GM20431 (cell line): ENCODE measurements at regions not wholly inside any gene's neighbourhood (a gene's known extent, or its start where the extent isn't known, plus 50 kb on each side); places are given as distances from the start of the nearest gene placed in this dataset.

Source experiments
- in situ Hi-C: fragments of 300-500 bp; cut with MseI, MboI; formaldehyde crosslinking; loops from one replicate; pipeline ENCODE4 v1.15.0; 2020; ENCODE audit warnings: low sequenced_read_pairs; ENCODE audit not compliant: unreplicated experiment

DNA sequence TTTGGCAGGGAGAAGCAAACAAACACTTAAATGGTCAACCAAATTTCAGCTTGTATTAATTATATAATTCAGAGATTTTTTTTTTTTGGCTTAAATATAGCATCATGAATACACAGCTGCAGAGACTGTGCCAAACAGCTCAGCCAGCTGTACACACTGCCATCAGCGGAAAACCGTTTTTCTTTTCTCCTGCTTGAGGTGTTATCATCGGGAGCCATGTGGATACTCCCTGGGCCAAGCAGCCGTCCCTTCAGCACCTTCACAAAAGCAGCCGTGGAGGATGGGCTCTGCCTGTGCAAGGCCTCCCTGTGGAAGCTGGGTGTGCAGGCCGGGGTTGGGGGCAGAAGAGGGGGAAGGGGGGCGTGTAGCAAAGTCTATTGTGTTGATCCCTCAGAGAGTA, 85.0 kb downstream of the NUF2 start:
- in situ Hi-C loops, result loop anchor here (25.0 kb wide), 1 partner anchor 1381 kb away; no protein-coding TSS in a partner anchor

DNA sequence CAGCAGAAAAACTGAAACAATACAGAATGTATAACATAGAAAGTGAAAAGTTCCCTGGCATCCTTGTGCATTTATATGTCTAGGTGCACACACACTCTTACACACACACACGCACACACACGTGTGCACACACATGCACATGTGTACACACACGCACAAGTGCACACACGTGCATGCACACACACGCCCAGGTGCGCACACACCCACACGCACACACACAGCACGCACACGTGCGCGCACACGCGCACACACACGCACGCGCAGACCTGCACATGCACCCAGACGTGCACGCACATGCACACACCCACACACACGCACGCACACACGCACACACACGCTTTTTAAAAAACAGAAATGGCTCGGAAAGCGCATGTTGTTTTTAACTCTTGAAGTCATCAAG, 86.5 kb downstream of the NUF2 start:
- in situ Hi-C loops, result loop anchor here (25.0 kb wide), 1 partner anchor 1379 kb away; no protein-coding TSS in a partner anchor

DNA sequence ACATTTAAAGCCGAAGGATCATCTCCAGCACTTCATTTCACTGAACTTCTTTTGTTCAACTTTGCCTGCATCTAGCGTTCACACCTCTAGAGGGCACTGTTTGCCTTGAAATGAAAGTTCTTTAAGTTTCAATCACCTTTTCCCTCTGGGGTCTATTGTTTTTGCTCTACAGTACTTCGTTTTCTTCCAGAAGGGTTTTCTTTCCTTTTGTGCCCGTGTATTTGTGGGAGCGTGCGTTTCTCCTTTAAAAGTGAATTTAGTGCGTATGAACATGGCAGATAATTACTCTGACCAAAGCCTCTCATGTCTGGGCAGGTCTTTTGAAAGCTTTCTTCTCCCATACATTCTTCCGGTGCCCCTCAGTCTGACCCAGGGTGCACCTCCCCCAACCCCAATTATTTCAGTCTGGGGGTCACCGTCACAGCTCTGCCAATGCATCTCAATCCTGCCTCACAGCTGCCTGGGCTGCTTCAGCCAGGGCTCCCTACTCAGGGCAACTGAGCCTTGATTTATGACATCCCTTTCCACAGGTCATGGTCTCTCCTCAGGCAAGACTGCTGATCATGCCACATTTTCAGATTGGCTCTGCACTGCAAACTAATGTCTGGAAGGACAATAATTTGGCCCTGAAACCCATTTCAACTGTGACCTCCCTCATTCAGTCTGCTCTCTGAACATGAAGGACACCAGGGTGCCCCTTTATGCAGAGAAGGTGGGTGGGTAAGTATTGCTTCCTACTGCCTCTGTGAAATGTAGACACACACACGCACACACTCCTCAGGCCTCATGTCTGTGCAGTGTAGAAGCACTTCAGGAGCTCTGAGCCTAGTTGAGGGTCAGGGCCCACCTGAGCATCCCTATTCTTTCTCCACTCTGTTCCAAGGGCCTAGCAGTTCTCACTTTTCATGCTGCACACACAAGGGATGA, 88.6 kb downstream of the NUF2 start:
- in situ Hi-C loops, result loop anchor here (25.0 kb wide), 1 partner anchor 1377 kb away; no protein-coding TSS in a partner anchor

DNA sequence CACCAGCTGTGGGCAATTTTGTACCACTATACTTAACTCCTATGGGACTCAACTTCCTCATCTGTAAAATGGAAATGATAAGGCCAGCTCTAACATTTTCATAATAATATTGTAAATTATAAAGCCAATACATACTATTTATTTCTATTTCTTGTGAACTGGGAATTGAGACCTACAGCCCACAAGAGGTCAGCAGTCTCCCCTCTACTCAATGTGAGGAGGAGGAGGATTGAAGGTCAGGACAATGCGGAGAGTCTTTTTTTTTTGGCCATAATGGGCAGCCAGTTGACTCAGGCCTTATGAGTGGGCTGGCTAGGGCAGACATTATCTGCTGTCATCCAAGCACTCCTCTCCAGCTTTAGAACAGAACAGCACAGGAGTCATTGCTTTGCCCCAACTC, 90.5 kb downstream of the NUF2 start:
- in situ Hi-C loops, result loop anchor here (25.0 kb wide), 1 partner anchor 1375 kb away; no protein-coding TSS in a partner anchor

DNA sequence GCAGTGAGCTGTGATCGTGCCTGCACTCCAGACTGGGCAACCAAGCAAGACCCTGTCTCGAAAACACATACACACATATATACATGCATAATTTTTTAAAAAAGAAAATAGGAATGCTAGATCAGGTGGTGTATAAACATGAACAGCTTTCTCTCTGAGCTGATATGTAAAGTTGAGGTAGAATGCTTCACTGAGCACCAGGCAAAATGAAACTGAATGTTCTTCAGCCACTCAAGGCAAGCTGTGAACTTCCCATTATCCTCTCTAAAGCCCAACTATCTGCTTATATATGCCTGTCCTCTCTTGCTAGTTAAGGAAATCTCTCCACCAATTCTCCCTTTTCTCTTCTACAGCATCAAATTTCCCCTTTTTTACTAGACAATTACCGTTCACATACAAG, 93.0 kb downstream of the NUF2 start:
- in situ Hi-C loops, result loop anchor here (25.0 kb wide), 1 partner anchor 1373 kb away; no protein-coding TSS in a partner anchor

DNA sequence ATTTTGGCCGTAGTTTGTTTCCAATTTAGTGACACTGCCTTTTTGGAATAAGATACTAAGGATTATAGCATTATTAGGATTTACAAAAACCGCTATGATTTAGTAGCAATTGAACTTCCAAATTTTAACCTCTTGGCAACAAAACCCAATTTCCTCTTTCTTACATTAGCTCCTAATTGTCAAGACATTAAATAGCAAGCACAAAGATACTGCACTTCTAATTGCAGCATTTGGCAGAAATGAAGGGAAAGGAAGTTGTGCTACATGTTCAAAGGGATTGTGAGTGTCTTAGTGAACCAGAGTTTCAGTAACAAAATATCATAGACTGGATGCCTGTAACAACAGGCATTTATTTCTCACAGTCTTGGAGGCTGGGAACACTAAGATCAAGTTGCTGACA, 99.9 kb downstream of the NUF2 start:
- in situ Hi-C loops, result loop anchor here (25.0 kb wide), 1 partner anchor 1366 kb away; no protein-coding TSS in a partner anchor

DNA sequence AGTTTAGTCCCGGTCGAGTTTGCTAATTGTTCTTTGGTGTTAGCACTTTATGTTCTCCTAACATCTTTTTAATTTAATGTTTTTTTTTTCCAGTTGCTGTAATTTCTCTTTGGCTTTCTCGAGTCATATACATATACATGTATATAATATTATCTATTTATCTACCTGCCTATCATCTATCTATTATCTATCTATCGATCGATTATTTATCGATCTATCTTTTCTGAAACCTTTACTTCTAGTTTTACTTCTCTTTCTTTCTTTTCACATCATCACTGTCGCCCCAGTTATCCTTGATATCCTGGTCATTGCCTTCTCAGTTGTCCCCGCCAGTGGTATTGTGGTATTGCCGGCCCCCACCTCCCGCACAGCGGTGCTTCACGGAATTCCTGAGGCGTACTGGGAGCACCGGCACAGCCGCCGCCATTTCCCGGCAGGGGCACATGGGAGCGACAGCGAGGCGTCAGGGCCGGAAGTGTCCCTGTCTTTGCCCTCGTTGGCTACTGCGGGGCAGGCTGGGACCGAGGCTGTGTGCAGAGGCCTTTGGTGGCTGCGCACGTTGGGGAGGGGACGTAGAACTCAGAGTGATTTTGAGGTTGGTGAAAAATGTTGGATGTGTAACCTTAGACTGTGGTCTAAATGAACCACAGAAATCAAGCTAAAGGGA, 101.1 kb downstream of the NUF2 start:
- in situ Hi-C loops, result loop anchor here (25.0 kb wide), 1 partner anchor 1364 kb away; no protein-coding TSS in a partner anchor

DNA sequence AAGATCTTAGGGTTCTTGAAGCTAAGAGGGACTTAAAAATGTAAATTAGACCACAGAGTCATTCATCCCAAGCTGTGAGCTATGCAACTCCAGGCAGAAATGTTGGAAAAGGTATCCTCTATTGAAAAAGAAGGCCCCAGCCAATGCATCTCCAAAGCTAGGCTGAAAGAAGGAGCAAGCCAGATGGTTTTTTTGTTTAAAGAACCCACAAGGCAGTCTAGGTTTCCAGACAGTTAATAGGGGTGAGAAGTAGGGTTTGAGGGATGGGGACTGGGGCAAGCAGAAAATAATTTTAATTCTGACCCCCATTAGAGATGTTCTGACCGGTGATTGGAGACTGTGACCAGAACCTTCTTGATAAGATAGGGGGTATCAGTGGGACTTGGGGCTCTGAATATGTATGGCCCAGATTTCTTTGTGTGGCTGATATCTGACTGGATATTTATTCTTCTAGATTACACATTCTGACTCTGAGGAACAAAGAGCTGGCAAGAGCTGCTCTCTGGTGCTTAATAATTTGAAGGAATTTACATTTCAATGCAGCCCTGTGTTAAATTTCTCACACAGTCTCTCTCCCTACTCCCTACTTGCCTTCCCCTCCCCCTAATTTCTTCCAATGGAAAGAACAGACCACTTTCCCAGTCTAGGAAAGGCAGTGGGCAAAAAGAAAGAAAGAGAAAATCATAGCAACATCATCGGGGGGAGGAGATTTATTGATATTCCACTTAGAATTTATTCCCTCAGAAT, 104.9 kb downstream of the NUF2 start:
- in situ Hi-C loops, result no loop called here

DNA sequence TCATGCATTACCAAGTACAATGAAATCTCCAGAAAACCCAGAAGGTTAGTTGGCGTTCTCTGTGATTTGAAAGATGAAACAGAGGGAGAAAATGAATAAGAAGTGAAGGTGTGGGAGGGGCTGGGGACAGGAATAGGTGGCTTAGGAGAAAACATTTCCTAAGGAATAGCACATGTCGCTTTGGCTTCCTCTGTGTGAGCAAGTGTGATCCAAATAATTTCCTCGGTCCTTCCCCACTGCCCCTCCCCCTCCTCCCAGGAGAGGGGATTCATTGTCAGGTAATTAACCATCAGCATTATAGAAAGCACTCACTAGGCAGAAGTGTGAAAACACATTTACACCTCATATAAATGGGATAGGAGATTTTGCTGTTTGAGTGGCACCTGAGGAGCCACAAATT, 105.5 kb downstream of the NUF2 start:
- in situ Hi-C loops, result no loop called here

DNA sequence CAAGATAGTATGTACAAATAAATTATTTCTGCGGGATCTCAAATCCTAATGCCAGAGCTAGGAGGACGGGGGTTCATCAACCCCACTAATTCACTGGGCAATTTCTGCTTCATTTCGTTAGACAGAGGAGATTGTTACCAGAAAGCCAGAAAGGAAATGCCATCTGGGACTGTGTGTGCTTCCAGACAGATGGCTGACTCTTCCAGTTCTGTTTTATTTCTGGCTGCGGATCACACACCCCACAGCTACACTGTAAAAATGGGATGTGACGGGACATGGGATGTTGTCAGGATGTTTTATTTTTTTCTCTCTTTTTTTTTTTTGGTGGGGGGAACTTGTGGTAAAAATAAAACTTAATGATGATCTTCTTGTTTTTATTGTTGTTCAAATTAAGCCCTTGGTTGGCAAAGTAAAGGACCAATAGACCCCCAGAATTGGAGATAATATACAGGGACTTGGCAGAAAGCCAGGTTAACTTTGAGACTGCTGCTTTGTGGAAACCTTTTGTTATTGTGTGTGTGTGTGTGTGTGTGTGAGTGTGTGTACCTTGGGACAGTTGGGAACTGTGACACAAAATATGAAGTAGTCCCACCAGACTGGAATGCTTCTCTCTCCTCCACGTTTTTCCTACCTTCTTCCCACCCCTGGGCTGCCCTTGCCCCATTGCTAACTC, 114.5 kb downstream of the NUF2 start:
- in situ Hi-C loops, result no loop called here

DNA sequence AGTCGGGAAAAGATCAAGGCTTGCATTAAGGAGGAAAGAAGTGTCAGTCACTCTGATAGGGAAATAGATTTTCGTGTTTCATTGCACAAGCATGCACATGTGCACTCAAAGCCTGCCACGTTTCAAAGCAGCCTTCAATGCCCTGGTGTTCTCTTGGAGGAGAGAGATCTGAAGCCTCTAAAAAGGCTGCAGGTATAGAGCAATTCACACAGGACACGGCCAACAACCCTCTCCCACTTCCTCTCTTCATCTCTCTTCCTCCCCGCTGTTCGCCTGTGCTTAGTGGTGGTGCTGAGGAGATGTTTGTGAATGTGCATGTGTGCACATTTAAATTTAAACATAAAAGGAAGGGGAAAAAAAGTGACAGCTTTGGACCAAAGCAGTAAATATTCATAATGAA, 117.7 kb downstream of the NUF2 start:
- in situ Hi-C loops, result no loop called here

DNA sequence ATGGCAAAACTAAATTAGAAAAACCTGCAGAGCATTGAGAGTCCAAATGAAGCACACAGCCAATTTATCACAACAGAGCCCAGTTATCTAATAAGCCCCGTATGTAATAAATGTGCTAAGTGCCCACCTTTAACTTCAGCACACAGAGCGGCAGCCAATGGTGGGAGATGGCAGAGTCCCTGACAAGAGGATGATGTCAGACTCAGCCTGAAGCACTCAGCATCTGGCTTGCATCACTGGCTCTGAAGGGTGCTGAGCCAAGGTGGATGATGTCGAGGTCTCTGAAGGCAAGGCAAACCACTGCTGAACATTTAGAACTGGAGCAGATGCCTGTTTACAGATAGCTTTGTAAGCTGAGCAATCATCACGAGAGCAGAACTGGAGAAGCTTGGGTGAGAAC, 118.3 kb downstream of the NUF2 start:
- in situ Hi-C loops, result no loop called here

DNA sequence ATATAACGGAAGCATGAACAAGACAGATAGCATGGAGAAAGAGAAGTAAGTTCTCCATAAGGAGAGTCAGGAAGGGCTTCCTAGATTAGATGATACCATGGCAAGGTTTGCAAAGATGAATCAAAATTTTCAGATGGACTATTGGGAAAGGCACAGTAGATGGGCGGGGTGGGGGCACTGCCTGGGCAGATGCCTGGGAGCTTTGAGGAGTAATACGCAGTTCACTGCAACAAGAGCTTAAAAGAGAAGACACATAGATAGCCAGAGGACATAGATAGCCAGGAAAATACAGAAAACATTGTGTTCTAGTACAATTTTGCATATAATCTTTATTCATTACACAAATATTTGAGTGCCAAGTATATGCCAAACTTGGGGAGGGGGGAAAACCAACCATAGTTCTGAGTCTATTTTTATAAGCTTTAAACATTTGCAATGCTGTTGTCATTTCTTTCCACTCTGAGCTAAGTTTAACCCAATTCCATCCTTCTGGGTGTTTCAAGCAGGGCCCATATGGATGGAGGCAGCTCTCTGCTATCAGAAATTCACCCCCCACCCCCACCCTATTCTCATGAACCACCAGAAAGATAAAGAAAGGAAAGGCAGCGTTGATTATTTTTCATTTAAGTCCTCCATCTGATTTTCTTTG, 120.6 kb downstream of the NUF2 start:
- in situ Hi-C loops, result no loop called here

DNA sequence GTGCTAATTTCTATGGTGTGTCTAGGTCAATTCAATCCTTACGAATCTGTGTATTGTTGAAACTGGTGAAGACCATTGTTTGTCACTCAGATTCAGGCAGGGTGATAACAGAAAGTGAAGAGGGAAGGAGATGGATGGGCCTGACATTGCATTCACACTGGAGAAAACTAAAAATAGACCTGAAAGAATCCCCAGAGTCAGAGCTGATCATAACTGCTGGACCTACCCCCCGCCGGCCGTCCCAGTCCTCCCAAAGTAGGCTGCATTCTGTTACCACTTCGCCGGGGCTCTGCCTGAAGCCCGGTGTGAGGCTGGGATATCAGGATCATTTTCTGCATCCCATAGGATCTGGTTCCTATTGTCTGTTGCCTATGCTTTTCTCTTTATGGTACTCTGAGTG, 121.1 kb downstream of the NUF2 start:
- in situ Hi-C loops, result no loop called here

DNA sequence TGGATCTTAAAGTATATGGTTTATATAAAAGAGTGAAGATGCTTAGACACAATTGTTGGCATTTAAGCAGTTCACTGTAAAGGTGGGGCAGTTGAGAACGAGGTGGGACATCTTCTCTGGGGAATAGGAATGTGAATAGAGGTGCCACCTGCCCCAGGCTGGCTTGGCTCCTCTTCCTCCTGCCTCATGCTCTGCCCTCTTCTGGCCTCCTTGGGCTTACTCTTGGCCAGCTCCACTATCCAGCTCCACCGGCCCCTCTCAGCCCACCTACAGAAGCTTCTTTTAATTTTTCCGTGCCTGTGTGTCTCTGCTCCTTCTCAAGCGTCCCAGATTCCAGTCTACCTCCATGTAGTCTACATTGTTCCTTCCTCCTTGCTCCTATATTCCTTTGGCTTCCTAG, 122.1 kb downstream of the NUF2 start:
- in situ Hi-C loops, result no loop called here

DNA sequence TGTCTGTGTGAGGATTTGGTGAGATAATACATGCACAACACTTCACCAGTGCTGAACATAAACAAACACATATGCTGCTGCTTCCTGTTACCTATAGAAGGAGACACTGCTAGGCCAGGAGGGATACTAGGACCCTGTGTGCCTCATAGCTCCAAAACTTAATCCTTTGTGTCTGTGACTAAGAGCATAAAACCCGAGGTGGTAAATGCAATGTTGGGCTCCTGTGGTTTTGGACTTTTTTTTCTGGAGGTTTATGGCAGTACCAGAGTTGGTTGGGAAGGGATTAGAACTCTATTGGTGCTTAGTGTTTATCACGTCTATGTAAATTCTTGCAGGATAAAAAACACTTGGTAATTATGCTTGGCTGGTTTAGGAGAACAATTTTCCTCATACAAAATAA, 122.9 kb downstream of the NUF2 start:
- in situ Hi-C loops, result no loop called here

DNA sequence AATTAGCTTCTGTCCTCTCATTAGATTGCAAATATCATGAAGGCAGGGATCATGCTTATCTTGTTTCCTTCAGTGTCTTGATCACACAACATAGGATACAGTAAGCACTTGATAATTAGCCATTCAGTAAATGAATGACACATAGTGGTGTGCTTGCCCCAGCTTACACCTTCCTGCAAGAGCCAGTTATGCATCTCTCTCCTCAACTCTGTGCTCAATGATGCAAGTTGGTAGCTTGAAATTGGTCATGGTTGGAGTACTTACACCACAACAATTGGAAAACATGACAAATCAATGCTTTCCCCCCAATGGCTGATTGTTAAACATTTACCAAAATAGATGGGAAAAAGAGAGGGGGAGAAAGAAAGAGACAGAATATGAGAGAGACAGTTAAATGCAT, 129.2 kb downstream of the NUF2 start:
- in situ Hi-C loops, result no loop called here

DNA sequence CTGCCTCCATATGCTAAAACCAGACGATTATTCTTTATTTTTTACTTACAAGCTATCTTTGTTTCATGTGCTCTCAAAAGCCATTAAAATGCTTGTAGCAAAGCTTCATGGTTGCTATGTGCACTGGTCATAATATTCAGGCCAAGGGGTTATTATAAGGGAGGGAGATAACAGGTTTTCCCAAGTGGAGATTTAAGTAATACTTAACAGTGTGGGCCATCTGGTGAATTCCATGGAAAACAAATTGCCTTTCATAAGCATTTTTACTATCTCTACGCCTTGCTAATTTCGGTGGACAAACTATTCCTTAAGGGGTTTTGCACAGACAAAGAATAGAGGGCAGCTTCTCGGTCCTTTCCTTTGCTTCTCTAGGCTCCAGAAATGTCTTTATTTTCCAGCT, 137.8 kb downstream of the NUF2 start:
- in situ Hi-C loops, result no loop called here

DNA sequence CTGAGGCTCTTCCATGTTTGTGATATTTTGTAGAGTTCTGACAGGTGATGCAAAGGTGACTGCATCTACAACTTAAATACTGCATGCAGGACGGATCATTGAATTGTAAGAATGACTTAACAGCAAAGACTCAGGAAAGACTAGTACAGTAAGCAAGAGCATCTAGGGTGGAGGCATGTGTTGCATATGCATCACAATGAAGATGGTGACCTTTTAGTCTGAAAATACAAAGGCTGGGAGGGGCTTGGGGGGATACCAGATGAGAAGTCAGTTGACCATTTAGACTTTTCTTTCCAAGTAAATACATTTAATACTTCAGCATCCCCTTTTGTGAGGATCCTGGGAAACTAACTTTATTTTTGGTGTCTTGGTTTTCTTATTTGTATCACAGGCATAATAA, 145.5 kb downstream of the NUF2 start:
- in situ Hi-C loops, result no loop called here
